SK-N-SH treated with all-trans-retinoic acid at 6 μM for 48 hours (cell line): ENCODE measurements at regions not wholly inside any gene's neighbourhood (a gene's known extent, or its start where the extent isn't known, plus 50 kb on each side); places are given as distances from the start of the nearest gene placed in this dataset.

Source experiments
- ATAC-seq: fragments of 200-7000 bp; cut with Tn5 transposase; 3 replicates; pipeline ENCODE4 v1.9.1; 2020; ENCODE audit warnings: mild to moderate bottlenecking, moderate library complexity
- ARNTL ChIP-seq: fragments of 450-650 bp; formaldehyde crosslinking; IDR thresholded peaks from 2 replicates; pipeline ENCODE4 v1.5.0; 2020; ENCODE audit warnings: low read depth, mild to moderate bottlenecking, moderate library complexity, borderline replicate concordance
- BACH2 ChIP-seq: fragments of 250-450 bp; sonication (Bioruptor Pico); IDR thresholded peaks from 2 replicates; pipeline ENCODE4 v1.9.0; 2021; ENCODE audit warnings: mild to moderate bottlenecking, borderline replicate concordance
- CSDC2 ChIP-seq: fragments of 250-450 bp; sonication (Bioruptor Pico); IDR thresholded peaks from 2 replicates; pipeline ENCODE4 v1.5.0; 2020; ENCODE audit warnings: mild to moderate bottlenecking, moderate library complexity
- ESRRG ChIP-seq: fragments of 250-450 bp; sonication (Bioruptor Pico); IDR thresholded peaks from 2 replicates; pipeline ENCODE4 v1.6.1; 2021; ENCODE audit warnings: mild to moderate bottlenecking
- GLIS3 ChIP-seq: fragments of 250-450 bp; sonication (Bioruptor Pico); IDR thresholded peaks from 2 replicates; pipeline ENCODE4 v1.5.0; 2020; ENCODE audit warnings: mild to moderate bottlenecking, moderate library complexity
- ISL1 ChIP-seq: fragments of 250-450 bp; sonication (Bioruptor Pico); IDR thresholded peaks from 2 replicates; pipeline ENCODE4 v2.1.2; 2022; ENCODE audit warnings: mild to moderate bottlenecking, moderate library complexity
- OSR1 ChIP-seq: fragments of 250-450 bp; sonication (Bioruptor Pico); IDR thresholded peaks from 2 replicates; pipeline ENCODE4 v1.8.0; 2022; ENCODE audit warnings: moderate library complexity, mild to moderate bottlenecking, inconsistent platforms
- PATZ1 ChIP-seq: fragments of 250-450 bp; sonication (Bioruptor Pico); IDR thresholded peaks from 2 replicates; pipeline ENCODE4 v1.8.0; 2020; ENCODE audit warnings: mild to moderate bottlenecking, moderate library complexity, borderline replicate concordance
- PPARA ChIP-seq: fragments of 250-450 bp; sonication (Bioruptor Pico); IDR thresholded peaks from 2 replicates; pipeline ENCODE4 v1.5.0; 2020; ENCODE audit warnings: mild to moderate bottlenecking, borderline replicate concordance
- RARB ChIP-seq: fragments of 250-450 bp; sonication (Bioruptor Pico); IDR thresholded peaks from 2 replicates; pipeline ENCODE4 v1.8.0; 2021; ENCODE audit warnings: mild to moderate bottlenecking, moderate library complexity
- SNAI2 ChIP-seq: fragments of 250-450 bp; sonication (Bioruptor Pico); IDR thresholded peaks from 2 replicates; pipeline ENCODE4 v1.5.0; 2020; ENCODE audit warnings: mild to moderate bottlenecking, moderate library complexity
- TCF4 ChIP-seq: fragments of 250-450 bp; sonication (Bioruptor Pico); IDR thresholded peaks from 2 replicates; pipeline ENCODE4 v1.8.0; 2021; ENCODE audit warnings: mild to moderate bottlenecking, moderate library complexity, borderline replicate concordance
- TOX ChIP-seq: fragments of 250-450 bp; sonication (Bioruptor Pico); IDR thresholded peaks from 2 replicates; pipeline ENCODE4 v1.8.0; 2021; ENCODE audit warnings: mild to moderate bottlenecking, moderate library complexity, borderline replicate concordance
- ZC3H10 ChIP-seq: fragments of 250-450 bp; sonication (Bioruptor Pico); IDR thresholded peaks from 2 replicates; pipeline ENCODE4 v1.5.1; 2021; ENCODE audit warnings: mild to moderate bottlenecking, moderate library complexity
- ZFP3 ChIP-seq: fragments of 250-450 bp; sonication (Bioruptor Pico); IDR thresholded peaks from 2 replicates; pipeline ENCODE4 v1.5.0; 2020; ENCODE audit warnings: mild to moderate bottlenecking, moderate library complexity
- ZFP30 ChIP-seq: fragments of 450-650 bp; formaldehyde crosslinking; IDR thresholded peaks from 2 replicates; pipeline ENCODE4 v1.5.0; 2022; ENCODE audit warnings: mild to moderate bottlenecking, moderate library complexity
- ZNF565 ChIP-seq: fragments of 450-650 bp; formaldehyde crosslinking; conservative IDR thresholded peaks from 2 replicates; pipeline ENCODE4 v1.5.0; 2020; ENCODE audit warnings: low read depth, mild to moderate bottlenecking, moderate library complexity
- ZNF70 ChIP-seq: fragments of 450-650 bp; formaldehyde crosslinking; IDR thresholded peaks from 2 replicates; pipeline ENCODE4 v1.5.0; 2020; ENCODE audit warnings: mild to moderate bottlenecking, moderate library complexity
- ZNF8 ChIP-seq: fragments of 450-650 bp; formaldehyde crosslinking; IDR thresholded peaks from 2 replicates; pipeline ENCODE4 v1.5.0; 2020; ENCODE audit warnings: mild to moderate bottlenecking, moderate library complexity
- TF ChIP-seq, protein P1 (sequence below): fragments of 250-450 bp; sonication (Bioruptor Pico); IDR thresholded peaks from 2 replicates; pipeline ENCODE4 v1.8.0; 2021; ENCODE audit warnings: low read depth, mild to moderate bottlenecking, moderate library complexity, borderline replicate concordance
- TF ChIP-seq, protein P2 (sequence below): fragments of 250-450 bp; sonication (Bioruptor Pico); IDR thresholded peaks from 2 replicates; pipeline ENCODE4 v1.5.1; 2020; ENCODE audit warnings: low read depth, mild to moderate bottlenecking, moderate library complexity

DNA sequence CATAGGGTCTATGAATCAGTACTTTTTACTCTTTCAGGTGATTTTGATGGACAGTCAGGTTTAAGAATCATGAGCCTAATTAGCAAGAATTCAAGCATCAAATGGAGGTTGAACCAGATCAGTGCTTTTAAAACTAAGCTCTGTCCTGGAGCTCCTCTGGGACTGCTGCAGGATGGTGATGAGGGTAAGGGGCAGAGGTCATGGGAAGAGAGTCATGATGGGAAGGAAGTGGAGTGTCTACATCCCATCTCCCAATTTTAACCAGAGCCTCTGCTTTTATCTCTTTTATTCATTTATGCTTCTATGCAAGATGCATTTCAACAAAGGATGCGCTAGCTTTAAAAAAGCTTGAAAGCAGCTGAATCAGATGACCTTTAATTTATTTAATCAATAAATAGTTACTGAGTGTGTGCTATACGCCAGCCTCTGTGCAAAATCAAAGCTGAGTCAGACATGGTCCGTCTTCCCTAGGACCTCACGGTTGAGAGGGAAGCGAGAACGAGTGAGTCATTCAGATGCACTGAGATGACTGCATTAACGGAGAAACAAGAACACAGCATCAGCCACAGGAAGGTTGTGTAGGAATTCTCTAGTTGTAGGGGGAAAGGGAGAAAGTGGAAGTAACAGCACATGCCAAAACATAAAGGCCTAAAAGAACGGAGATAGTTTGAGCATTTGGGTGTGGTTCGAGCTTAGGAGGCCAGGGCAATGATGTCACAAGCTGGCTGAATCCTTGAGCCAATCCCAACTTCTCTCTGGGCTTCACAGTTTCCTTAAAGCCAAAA is 441.6 kb upstream of the BRINP1 start:
- ATAC-seq, result no peak
- TF ChIP-seq ESRRG (CRISPR knock-in tag) (no peak), SNAI2 (CRISPR knock-in tag) (no peak)
- TF ChIP-seq, all 23 proteins: peak for 0

DNA sequence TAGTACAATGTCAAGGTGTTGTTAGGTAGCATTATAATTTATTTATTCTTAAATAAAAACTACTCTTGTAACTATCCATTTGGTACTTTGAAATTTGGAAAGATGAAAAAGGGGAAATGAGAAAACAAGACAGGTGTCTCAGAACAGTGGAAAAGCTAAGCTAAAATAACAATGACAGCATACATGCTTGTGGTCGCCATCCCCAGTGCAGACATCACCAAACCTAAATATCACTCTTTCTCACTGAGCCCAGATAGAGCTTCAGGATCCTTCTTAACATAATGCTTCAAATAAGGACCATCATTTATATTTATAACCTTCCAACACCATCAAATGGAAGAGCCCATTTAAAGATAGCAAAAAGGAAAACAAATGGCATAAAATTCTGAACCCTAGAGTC is 434.4 kb upstream of the BRINP1 start:
- no peak for ATAC-seq
- TF ChIP-seq ESRRG (CRISPR knock-in tag) (no peak), ARNTL (no peak), ZFP3 (no peak), OSR1 (CRISPR knock-in tag) (no peak), SNAI2 (CRISPR knock-in tag) (no peak), PATZ1 (CRISPR knock-in tag) (no peak)
- TF ChIP-seq, protein P1, sequence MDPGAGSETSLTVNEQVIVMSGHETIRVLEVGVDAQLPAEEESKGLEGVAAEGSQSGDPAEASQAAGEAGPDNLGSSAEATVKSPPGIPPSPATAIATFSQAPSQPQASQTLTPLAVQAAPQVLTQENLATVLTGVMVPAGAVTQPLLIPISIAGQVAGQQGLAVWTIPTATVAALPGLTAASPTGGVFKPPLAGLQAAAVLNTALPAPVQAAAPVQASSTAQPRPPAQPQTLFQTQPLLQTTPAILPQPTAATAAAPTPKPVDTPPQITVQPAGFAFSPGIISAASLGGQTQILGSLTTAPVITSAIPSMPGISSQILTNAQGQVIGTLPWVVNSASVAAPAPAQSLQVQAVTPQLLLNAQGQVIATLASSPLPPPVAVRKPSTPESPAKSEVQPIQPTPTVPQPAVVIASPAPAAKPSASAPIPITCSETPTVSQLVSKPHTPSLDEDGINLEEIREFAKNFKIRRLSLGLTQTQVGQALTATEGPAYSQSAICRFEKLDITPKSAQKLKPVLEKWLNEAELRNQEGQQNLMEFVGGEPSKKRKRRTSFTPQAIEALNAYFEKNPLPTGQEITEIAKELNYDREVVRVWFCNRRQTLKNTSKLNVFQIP, result no peak

- ATAC-seq, result no peak
- no peak for TF ChIP-seq BACH2
These were observed 433.4 kb upstream of the BRINP1 start for GRCh38 chr9:119802621-119803020.

DNA sequence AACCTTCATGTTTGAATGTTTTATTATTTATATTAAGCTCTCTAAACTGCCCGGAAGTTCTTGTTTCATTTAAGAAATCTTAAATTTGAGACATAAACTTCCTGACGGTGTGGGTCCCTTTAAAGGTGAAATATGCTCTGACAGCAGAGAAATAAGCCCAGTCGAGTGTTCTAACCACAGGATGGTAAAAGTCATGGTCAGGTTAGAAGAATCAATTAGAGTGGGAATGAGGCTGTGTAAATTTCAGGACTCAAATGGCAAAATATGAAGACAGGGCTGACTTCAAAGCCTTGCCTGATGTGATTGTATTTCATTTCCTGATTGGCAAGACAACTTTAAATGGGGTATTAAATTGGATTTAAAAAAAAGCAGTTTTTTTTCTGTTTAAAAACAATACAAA is 432.9 kb upstream of the BRINP1 start:
- no peak for ATAC-seq
- TF ChIP-seq, protein P1, result no peak
- no peak for TF ChIP-seq TCF4 (CRISPR knock-in tag)
- TF ChIP-seq ZNF565 (CRISPR knock-in tag), result no peak
- no peak for TF ChIP-seq ZFP3
- TF ChIP-seq, all 23 proteins: peak for 0

DNA sequence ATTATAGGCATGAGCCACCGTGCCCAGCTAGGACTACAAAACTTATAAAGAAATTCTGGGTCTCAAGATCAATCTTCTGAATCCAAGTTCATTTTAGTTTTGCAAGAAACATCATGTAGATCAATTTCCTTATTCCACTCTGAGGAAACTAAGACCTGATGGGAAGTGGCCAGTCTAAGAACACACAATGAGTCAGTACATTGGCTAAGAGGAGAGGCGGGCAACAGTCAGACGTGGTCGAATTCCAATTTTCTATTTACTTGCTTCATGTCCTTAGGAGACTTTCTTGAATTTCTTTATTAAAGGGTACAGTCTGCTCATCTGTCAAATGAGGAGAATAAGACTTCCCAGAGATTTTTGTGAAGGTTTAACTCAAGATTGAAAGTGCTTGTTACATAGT is 432.1 kb upstream of the BRINP1 start:
- TF ChIP-seq ZNF70 (CRISPR knock-in tag), result no peak
- no peak for TF ChIP-seq ARNTL
- no peak for TF ChIP-seq ZC3H10 (CRISPR knock-in tag)
- TF ChIP-seq OSR1 (CRISPR knock-in tag), result no peak
- TF ChIP-seq ZNF8 (CRISPR knock-in tag), result no peak
- no peak for TF ChIP-seq BACH2
- TF ChIP-seq ZFP30 (CRISPR knock-in tag), result no peak
- no peak for TF ChIP-seq TCF4 (CRISPR knock-in tag)
- no peak for TF ChIP-seq ZNF565 (CRISPR knock-in tag)
- TF ChIP-seq GLIS3, result no peak
- no peak for TF ChIP-seq PATZ1 (CRISPR knock-in tag)
- no peak for TF ChIP-seq CSDC2
- TF ChIP-seq ISL1, result no peak
- no peak for TF ChIP-seq RARB (CRISPR knock-in tag)
- TF ChIP-seq, protein P2, sequence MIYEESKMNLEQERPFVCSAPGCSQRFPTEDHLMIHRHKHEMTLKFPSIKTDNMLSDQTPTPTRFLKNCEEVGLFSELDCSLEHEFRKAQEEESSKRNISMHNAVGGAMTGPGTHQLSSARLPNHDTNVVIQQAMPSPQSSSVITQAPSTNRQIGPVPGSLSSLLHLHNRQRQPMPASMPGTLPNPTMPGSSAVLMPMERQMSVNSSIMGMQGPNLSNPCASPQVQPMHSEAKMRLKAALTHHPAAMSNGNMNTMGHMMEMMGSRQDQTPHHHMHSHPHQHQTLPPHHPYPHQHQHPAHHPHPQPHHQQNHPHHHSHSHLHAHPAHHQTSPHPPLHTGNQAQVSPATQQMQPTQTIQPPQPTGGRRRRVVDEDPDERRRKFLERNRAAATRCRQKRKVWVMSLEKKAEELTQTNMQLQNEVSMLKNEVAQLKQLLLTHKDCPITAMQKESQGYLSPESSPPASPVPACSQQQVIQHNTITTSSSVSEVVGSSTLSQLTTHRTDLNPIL (CRISPR knock-in tag), result no peak
- TF ChIP-seq ZFP3, result no peak
- TF ChIP-seq, protein P1, result no peak
- TF ChIP-seq SNAI2 (CRISPR knock-in tag), result no peak
- TF ChIP-seq TOX, result no peak
- TF ChIP-seq PPARA (CRISPR knock-in tag), result no peak
- ATAC-seq, result no peak
